Loucy (cell line): ENCODE measurements at regions not wholly inside any gene's neighbourhood (a gene's known extent, or its start where the extent isn't known, plus 50 kb on each side); places are given as distances from the start of the nearest gene placed in this dataset.

ENCODE experiments used
- H2AFZ ChIP-seq: fragments of 200-600 bp; sonication (generic); 2 replicates; pipeline ENCODE4 v1.6.0; 2016; ENCODE audit warnings: antibody characterized with exemption, mild to moderate bottlenecking, low read length, moderate library complexity
- H3F3A ChIP-seq: fragments of 200-600 bp; 2 replicates; pipeline ENCODE4 v1.6.0; 2016; ENCODE audit warnings: antibody characterized with exemption, low read depth, mild to moderate bottlenecking
- H3K27me3 ChIP-seq: fragments of 200-600 bp; sonication (generic); 2 replicates; pipeline ENCODE4 v1.6.1; 2014; ENCODE audit warnings: low read length, mild to moderate bottlenecking; ENCODE audit not compliant: insufficient read depth, poor library complexity, severe bottlenecking
- H3K36me3 ChIP-seq: fragments of 200-600 bp; sonication (generic); 2 replicates; pipeline ENCODE4 v1.6.1; 2016; ENCODE audit warnings: low read length; ENCODE audit not compliant: insufficient read depth
- H3K4me1 ChIP-seq: fragments of 200-600 bp; sonication (generic); 2 replicates; pipeline ENCODE4 v1.5.1; 2014; ENCODE audit warnings: low read length, mild to moderate bottlenecking; ENCODE audit not compliant: insufficient read depth, poor library complexity, severe bottlenecking
- H3K4me2 ChIP-seq: fragments of 200-600 bp; sonication (generic); 2 replicates; pipeline ENCODE4 v1.6.0; 2014; ENCODE audit warnings: antibody characterized with exemption, low read length, low read depth, mild to moderate bottlenecking; ENCODE audit not compliant: poor library complexity, severe bottlenecking
- H3K4me3 ChIP-seq: fragments of 200-600 bp; sonication (generic); 2 replicates; pipeline ENCODE4 v1.5.1; 2014; ENCODE audit warnings: low read length, mild to moderate bottlenecking, mixed read lengths; ENCODE audit not compliant: poor library complexity, severe bottlenecking
- H3K79me2 ChIP-seq: fragments of 200-600 bp; sonication (generic); 2 replicates; pipeline ENCODE4 v1.6.1; 2014; ENCODE audit warnings: low read length; ENCODE audit not compliant: insufficient read depth
- H3K9ac ChIP-seq: fragments of 200-600 bp; sonication (generic); 2 replicates; pipeline ENCODE4 v1.6.0; 2014; ENCODE audit warnings: mild to moderate bottlenecking, low read depth, low read length, moderate library complexity; ENCODE audit not compliant: poor library complexity, severe bottlenecking
- H3K9me2 ChIP-seq: fragments of 200-600 bp; sonication (generic); replicated peaks from 2 replicates; pipeline ENCODE4 v1.6.1; 2016; ENCODE audit warnings: low read depth, low read length, mixed read lengths
- H3K9me3 ChIP-seq: fragments of 200-600 bp; sonication (generic); 2 replicates; pipeline ENCODE4 v1.6.1; 2014; ENCODE audit warnings: mild to moderate bottlenecking, antibody characterized with exemption, low read length, low read depth; ENCODE audit not compliant: insufficient read depth
- H4K20me1 ChIP-seq: fragments of 200-600 bp; sonication (generic); 2 replicates; pipeline ENCODE4 v1.6.0; 2014; ENCODE audit warnings: antibody characterized with exemption, low read length, mild to moderate bottlenecking; ENCODE audit not compliant: insufficient read depth, poor library complexity, severe bottlenecking
- EZH2phosphoT487 ChIP-seq: fragments of 200-600 bp; IDR thresholded peaks from 2 replicates; pipeline ENCODE4 v1.6.1; 2018; ENCODE audit warnings: antibody characterized with exemption, mild to moderate bottlenecking, moderate library complexity, borderline replicate concordance
- TF ChIP-seq, protein P1 (sequence below): fragments of 200-600 bp; sonication (generic); conservative IDR thresholded peaks from 2 replicates; pipeline ENCODE4 v1.5.1; 2014; ENCODE audit warnings: mild to moderate bottlenecking, antibody characterized with exemption, low read length

DNA sequence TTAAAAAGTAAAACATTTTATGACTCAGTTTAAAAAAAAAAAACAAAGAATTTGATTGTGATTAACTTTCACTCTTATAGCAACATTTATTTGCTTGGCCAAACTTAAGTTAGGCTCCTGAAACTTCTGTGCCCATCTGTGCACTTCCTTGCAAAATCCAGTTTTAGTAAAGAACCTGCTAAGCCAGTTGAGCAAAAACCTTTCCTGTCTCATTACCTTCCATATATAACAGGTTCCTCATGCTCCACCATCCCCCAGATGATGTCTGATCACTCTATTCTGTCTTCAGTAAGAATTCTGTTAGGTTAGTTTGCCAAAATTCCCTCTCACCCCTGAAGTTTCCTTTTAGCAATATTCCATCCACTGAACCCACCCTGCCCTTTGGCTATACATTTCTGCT, 1200.5 kb downstream of the C4orf33 start:
- no peak overlapping the region for H3K4me2 ChIP-seq
- no peak overlapping the region for H2AFZ ChIP-seq
- no peaks in the 10 kb centered on the region for H4K20me1 ChIP-seq
- no peak overlapping the region for H3K4me3 ChIP-seq
- no peaks in the 10 kb centered on the region for H3K36me3 ChIP-seq
- no peak overlapping the region for H3K9ac ChIP-seq
- TF ChIP-seq, protein P1, sequence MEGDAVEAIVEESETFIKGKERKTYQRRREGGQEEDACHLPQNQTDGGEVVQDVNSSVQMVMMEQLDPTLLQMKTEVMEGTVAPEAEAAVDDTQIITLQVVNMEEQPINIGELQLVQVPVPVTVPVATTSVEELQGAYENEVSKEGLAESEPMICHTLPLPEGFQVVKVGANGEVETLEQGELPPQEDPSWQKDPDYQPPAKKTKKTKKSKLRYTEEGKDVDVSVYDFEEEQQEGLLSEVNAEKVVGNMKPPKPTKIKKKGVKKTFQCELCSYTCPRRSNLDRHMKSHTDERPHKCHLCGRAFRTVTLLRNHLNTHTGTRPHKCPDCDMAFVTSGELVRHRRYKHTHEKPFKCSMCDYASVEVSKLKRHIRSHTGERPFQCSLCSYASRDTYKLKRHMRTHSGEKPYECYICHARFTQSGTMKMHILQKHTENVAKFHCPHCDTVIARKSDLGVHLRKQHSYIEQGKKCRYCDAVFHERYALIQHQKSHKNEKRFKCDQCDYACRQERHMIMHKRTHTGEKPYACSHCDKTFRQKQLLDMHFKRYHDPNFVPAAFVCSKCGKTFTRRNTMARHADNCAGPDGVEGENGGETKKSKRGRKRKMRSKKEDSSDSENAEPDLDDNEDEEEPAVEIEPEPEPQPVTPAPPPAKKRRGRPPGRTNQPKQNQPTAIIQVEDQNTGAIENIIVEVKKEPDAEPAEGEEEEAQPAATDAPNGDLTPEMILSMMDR, result no peak
- TF ChIP-seq EZH2phosphoT487, result no peak
- no peaks in the 10 kb centered on the region for H3K9me3 ChIP-seq
- no peaks in the 10 kb centered on the region for H3K27me3 ChIP-seq
- no peaks in the 10 kb centered on the region for H3F3A ChIP-seq
- no peaks in the 10 kb centered on the region for H3K4me1 ChIP-seq
- H3K79me2 ChIP-seq, result no peaks in the 10 kb centered on the region
- H3K9me2 ChIP-seq, result no peaks in the 10 kb centered on the region

DNA sequence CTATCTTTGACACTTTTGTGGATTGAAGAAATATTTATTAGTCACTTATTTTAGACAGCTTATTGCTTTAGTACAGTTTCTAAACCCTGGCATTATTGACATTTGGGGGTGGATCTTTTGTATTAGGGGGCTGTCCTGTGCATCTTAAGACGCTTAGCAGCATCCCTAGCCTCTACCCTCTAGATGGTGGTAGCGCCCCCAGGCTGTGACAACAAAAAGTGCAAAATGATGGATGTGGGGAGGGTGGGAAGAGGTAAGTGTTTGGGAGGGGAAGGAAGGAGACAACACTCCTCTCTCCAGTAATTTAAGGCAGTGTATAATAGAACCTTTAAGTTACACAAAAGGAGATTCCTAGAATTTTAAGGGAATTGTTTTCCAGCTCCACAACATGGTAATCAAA, 1210.6 kb downstream of the C4orf33 start:
- Histone ChIP-seq H2AFZ (no peak overlapping the region), H3K9me2 (no peaks in the 10 kb centered on the region), H3K9me3 (no peaks in the 10 kb centered on the region), H4K20me1 (no peaks in the 10 kb centered on the region), H3K9ac (no peak overlapping the region), H3K4me3 (no peak overlapping the region), H3K4me2 (no peak overlapping the region), H3K27me3 (no peaks in the 10 kb centered on the region), H3K79me2 (no peaks in the 10 kb centered on the region), H3F3A (no peaks in the 10 kb centered on the region), H3K4me1 (no peaks in the 10 kb centered on the region), H3K36me3 (no peaks in the 10 kb centered on the region)
- no peak for TF ChIP-seq EZH2phosphoT487
- TF ChIP-seq, protein P1, result peak; percentile 49

DNA sequence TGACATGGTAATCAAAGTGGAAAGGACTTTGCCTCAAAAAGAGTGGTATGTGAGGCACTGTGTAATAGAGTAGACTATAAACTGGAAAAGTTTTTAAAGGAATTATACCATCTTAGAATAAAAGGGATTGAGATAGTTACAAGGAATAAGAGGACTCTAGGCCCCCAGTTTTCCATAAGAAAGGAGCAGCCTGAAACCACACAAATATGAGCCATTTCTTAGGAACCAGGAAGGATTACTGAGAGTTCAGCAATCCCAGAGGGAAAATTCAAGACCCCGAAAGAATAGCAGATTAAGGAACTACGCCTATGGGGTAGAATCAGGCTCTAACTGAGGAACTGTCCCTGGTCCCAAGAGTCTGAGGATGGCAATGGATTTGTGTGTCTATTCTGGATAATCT, 1213.3 kb downstream of the C4orf33 start:
- H3F3A ChIP-seq, result no peaks in the 10 kb centered on the region
- no peaks in the 10 kb centered on the region for H3K36me3 ChIP-seq
- H2AFZ ChIP-seq, result no peak overlapping the region
- H3K4me2 ChIP-seq, result no peak overlapping the region
- H3K27me3 ChIP-seq, result no peaks in the 10 kb centered on the region
- no peaks in the 10 kb centered on the region for H3K79me2 ChIP-seq
- no peaks in the 10 kb centered on the region for H4K20me1 ChIP-seq
- no peak overlapping the region for H3K4me3 ChIP-seq
- no peaks in the 10 kb centered on the region for H3K4me1 ChIP-seq
- no peaks in the 10 kb centered on the region for H3K9me3 ChIP-seq
- no peak for TF ChIP-seq EZH2phosphoT487
- TF ChIP-seq, protein P1, result no peak
- H3K9ac ChIP-seq, result no peak overlapping the region
- no peaks in the 10 kb centered on the region for H3K9me2 ChIP-seq
